CD8-positive, alpha-beta memory T cell (primary cell): ENCODE measurements at regions not wholly inside any gene's neighbourhood (a gene's known extent, or its start where the extent isn't known, plus 50 kb on each side); places are given as distances from the start of the nearest gene placed in this dataset.

Experiments
- CTCF ChIA-PET: fragments of 350-600 bp; sonication (Branson Sonifier 250); formaldehyde crosslinking; loops from one replicate; lab custom pipeline; 2021; ENCODE audit warnings: antibody characterized with exemption; lab: Charles Lee
- POLR2A ChIA-PET: fragments of 350-600 bp; sonication (Branson Sonifier 250); formaldehyde crosslinking; loops from one replicate; lab custom pipeline; 2021; ENCODE audit warnings: antibody characterized with exemption; lab: Charles Lee
- DNase-seq, 5 donors: peaks; one replicate each; pipeline versions ENCODE4 v3.0.0 to v3.0.0-alpha.2; 2020 to 2022; ENCODE audit warnings: mixed read lengths in 1 of 5
- H3K27ac ChIP-seq: one replicate; pipeline ENCODE4 v1.7.0; 2013; ENCODE audit warnings: low read depth, mild to moderate bottlenecking, low read length, moderate library complexity
- H3K27me3 ChIP-seq: 2 replicates; pipeline ENCODE4 v1.7.0; 2013; ENCODE audit warnings: low read length, mild to moderate bottlenecking; ENCODE audit not compliant: insufficient read depth, poor library complexity, severe bottlenecking
- H3K36me3 ChIP-seq: 2 replicates; pipeline ENCODE4 v1.7.0; 2013; ENCODE audit warnings: mild to moderate bottlenecking, low read length, moderate library complexity; ENCODE audit not compliant: insufficient read depth
- H3K4me1 ChIP-seq: 2 replicates; pipeline ENCODE4 v1.7.0; 2013; ENCODE audit warnings: mild to moderate bottlenecking, low read length, moderate library complexity; ENCODE audit not compliant: insufficient read depth
- H3K4me3 ChIP-seq: 2 replicates; pipeline ENCODE4 v1.7.0; 2013; ENCODE audit warnings: mild to moderate bottlenecking, low read length
- H3K9me3 ChIP-seq: 2 replicates; pipeline ENCODE4 v1.7.0; 2013; ENCODE audit warnings: mild to moderate bottlenecking, low read length
- H3K27ac Mint-ChIP-seq, 8 donors: one replicate each; pipeline ENCODE4 v1.8.0; 2020 to 2021; ENCODE audit warnings: mixed read lengths in 8 of 8, mild to moderate bottlenecking in 6 of 8, inconsistent platforms in 3 of 8, moderate library complexity in 3 of 8
- H3K27me3 Mint-ChIP-seq, 2 donors: one replicate each; pipeline ENCODE4 v1.8.0; 2020 to 2021; ENCODE audit warnings: mixed read lengths in 2 of 2, mild to moderate bottlenecking in 1 of 2, moderate library complexity in 1 of 2
- H3K36me3 Mint-ChIP-seq, 3 donors: one replicate each; pipeline ENCODE4 v1.8.0; 2020 to 2021; ENCODE audit warnings: mixed read lengths in 3 of 3, inconsistent platforms in 1 of 3, mild to moderate bottlenecking in 1 of 3
- H3K4me1 Mint-ChIP-seq, 3 donors: one replicate each; pipeline ENCODE4 v1.8.0; 2020 to 2021; ENCODE audit warnings: mixed read lengths in 3 of 3, inconsistent platforms in 1 of 3, mild to moderate bottlenecking in 1 of 3
- H3K4me3 Mint-ChIP-seq, 7 donors: one replicate each; pipeline ENCODE4 v1.8.0; 2020 to 2021; ENCODE audit warnings: mixed read lengths in 7 of 7, mild to moderate bottlenecking in 6 of 7, moderate library complexity in 4 of 7, inconsistent platforms in 2 of 7
- H3K9me3 Mint-ChIP-seq, 5 donors: one replicate each; pipeline ENCODE4 v1.8.0; 2020 to 2022; ENCODE audit warnings: mixed read lengths in 5 of 5, mild to moderate bottlenecking in 3 of 5, moderate library complexity in 2 of 5, inconsistent platforms in 1 of 5

DNA sequence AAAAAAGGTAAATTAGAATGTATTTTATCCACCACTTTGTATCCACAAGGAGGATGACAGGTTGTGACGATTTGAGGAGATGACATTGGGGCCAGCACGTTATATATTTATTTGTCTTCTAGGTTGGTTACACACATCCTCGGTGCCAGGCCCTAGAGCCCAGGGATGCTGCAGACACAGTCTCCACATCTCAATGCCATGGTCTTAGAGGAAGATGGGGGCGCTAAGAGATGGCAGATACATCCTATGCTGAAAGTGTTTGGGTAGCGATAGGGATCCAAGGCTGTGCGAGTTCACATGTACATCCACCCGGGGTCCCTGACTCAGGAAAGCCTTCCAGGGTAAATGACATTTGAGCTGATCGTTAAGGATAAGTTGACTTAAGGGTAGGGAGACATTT lies 193.1 kb upstream of the GSC start:
- H3K36me3 ChIP-seq, result no peaks in the 10 kb centered on the region
- H3K27ac Mint-ChIP-seq, result no peak overlapping the region
- H3K36me3 Mint-ChIP-seq, result no peaks in the 10 kb centered on the region
- H3K4me1 ChIP-seq, result no peaks in the 10 kb centered on the region
- H3K4me1 Mint-ChIP-seq, result no peaks in the 10 kb centered on the region
- H3K27ac ChIP-seq, result no peak overlapping the region
- no peak overlapping the region for H3K4me3 Mint-ChIP-seq
- CTCF ChIA-PET, result no interaction called here
- H3K27me3 ChIP-seq, result no peaks in the 10 kb centered on the region
- no peak overlapping the region for H3K4me3 ChIP-seq
- H3K27me3 Mint-ChIP-seq, result peaks cover 5 to 33% of the 10 kb centered on the region in 2 donors
- peaks cover 0 to 1% (median 0%) of the 10 kb centered on the region in 5 donors for H3K9me3 Mint-ChIP-seq
- POLR2A ChIA-PET, result no interaction called here
- no peaks in the 10 kb centered on the region for H3K9me3 ChIP-seq
- DNase-seq, result no peak

DNA sequence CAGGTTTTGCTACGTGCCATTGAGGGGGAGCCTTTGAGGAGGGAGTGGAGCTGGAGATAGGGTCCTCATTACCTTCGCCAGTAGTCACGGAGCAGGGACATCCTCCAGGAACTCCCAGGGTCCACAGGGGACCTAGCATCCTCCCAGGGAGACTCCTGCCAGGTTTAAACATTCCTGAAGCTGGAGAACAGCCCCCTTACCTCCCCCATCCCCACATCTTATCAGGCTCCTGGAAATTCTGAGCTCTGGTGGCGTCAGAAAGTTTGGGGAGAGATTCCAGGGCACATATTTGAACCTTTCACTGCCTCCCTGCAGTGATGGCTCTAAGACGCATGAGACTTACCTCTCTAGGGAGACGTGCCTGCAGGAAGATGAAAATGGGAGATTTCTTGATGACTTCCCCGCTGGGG lies 192.3 kb upstream of the GSC start:
- Mint-ChIP-seq H3K27ac (no peak overlapping the region), H3K36me3 (no peaks in the 10 kb centered on the region), H3K9me3 (no peaks in the 10 kb centered on the region), H3K4me1 (no peaks in the 10 kb centered on the region), H3K4me3 (no peak overlapping the region), H3K27me3 (peaks cover 1 to 36% of the 10 kb centered on the region in 2 donors)
- no peaks in the 10 kb centered on the region for H3K9me3 ChIP-seq
- CTCF ChIA-PET, result no interaction called here
- no peaks in the 10 kb centered on the region for H3K4me1 ChIP-seq
- no peak overlapping the region for H3K27ac ChIP-seq
- DNase-seq, result no peak
- no peaks in the 10 kb centered on the region for H3K36me3 ChIP-seq
- no peak overlapping the region for H3K4me3 ChIP-seq
- no peaks in the 10 kb centered on the region for H3K27me3 ChIP-seq
- POLR2A ChIA-PET, result no interaction called here

DNA sequence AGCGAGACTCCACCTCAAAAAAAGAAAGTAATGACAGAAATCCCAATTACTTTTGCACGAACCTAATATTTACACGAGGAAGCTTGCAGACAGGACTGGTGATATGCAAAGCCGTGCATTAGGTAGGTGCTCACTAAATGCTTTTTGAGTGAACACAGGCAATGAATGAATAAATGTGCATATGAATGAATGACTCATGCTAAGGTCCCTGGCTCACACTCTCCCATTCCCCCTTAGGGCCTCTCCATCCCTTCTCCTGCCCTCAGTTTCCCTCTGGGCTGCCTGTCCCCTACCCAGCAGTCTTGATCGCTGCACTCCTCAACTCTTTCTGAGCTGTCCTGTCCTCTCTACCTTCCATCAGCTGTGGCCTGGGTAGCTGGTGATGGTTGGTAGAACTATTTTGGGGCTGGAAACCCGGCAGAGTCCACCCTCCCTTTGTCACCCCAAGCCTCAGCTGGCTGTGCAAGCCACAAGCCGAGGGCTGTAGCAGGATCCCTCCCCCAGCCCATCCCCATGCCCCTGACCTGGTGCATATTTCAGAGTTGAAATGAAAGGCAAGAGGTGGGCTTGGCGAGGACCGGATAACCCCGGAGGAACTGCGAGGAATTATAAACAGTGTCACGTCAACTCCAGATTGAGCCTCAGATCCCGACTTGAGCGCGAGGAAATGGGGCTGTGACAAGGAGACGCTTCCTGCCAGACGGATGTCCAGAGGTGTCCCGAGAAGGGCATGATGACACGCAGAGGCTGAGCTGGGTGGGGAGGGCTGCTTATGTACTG lies 191.7 kb upstream of the GSC start:
- Mint-ChIP-seq H3K4me3 (no peak overlapping the region), H3K27me3 (peaks cover 3 to 36% of the 10 kb centered on the region in 2 donors), H3K36me3 (no peaks in the 10 kb centered on the region), H3K9me3 (no peaks in the 10 kb centered on the region), H3K4me1 (no peaks in the 10 kb centered on the region), H3K27ac (no peak overlapping the region)
- Histone ChIP-seq H3K4me1 (no peaks in the 10 kb centered on the region), H3K4me3 (no peak overlapping the region), H3K9me3 (no peaks in the 10 kb centered on the region), H3K36me3 (no peaks in the 10 kb centered on the region), H3K27me3 (no peaks in the 10 kb centered on the region), H3K27ac (no peak overlapping the region)
- CTCF ChIA-PET, result no interaction called here
- POLR2A ChIA-PET, result no interaction called here
- DNase-seq, result no peak

DNA sequence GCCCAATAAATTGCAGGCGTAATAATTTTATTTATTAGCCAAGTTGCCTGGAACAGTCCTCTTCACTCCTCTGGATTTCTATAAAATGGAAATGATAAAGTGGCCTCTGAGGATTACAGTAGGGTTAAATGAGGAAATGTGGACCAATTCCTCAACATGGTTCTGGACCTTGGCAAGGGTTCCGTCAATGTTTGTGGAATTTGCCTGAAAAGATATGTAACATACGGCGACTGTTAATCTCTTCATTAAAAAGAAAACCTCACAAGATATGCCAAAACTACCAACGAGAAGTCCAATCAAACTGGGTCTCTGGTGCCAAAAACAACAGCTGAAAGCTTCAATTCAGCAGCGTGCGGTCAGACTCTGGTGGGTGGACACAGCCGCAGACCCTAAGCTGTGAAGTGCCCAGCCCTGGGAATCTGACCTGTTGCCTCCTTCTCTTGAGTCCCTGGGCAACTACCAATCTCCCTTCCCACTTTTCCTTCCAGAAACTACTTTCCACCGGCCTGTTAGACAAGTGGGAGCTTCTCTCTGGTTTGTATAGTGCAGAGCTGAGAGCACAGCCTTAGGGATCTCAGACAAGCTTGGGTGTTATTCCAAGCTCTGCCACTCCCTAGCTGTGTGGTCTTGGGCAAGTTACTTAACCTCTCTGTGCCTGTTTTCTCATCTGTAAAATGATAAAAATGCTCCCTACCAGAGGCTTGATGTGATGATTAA lies 190.5 kb upstream of the GSC start:
- Mint-ChIP-seq H3K4me1 (no peaks in the 10 kb centered on the region), H3K27ac (no peak overlapping the region), H3K4me3 (no peak overlapping the region), H3K36me3 (no peaks in the 10 kb centered on the region), H3K9me3 (no peaks in the 10 kb centered on the region), H3K27me3 (peaks cover 5 to 28% of the 10 kb centered on the region in 2 donors)
- no peak overlapping the region for H3K27ac ChIP-seq
- H3K27me3 ChIP-seq, result no peaks in the 10 kb centered on the region
- no peaks in the 10 kb centered on the region for H3K9me3 ChIP-seq
- ChIA-PET POLR2A (no interaction called here), CTCF (no interaction called here)
- DNase-seq, result no peak
- H3K4me1 ChIP-seq, result no peaks in the 10 kb centered on the region
- no peaks in the 10 kb centered on the region for H3K36me3 ChIP-seq
- no peak overlapping the region for H3K4me3 ChIP-seq

DNA sequence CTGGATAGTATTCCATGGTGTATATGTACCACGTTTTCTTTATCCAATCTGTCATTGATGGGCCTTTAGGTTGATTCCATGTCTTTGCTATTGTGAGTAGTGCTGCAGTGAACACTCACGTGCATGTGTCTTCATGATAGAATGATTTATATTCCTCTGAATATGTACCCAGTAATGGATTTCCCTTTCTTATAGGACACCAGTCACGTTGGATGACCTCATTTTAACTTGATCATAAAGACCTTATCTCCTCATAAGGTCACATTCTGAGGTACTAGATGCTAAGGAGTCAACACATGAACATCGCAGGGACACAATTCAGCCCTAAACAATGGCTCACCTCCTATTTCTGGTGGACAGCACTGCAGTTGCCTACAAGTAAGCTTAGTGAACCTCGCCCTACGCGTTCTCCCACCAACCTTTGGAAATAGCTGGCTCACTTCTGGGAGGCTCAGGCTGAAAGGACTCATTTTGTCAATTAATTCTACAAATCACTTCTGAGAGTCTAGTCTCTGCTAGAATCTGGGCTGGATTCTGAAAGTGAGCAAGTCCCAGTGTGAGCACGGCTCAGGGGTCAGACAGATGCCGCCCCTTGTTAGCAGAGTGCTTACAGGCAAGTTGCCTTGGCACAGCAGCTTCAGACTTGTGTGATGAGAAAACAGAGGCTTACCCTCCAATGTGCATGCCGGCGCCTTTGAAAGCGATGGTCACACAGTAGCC lies 183.8 kb upstream of the GSC start:
- Histone ChIP-seq H3K27ac (no peak overlapping the region), H3K36me3 (no peaks in the 10 kb centered on the region), H3K9me3 (no peaks in the 10 kb centered on the region), H3K4me1 (no peaks in the 10 kb centered on the region), H3K27me3 (no peaks in the 10 kb centered on the region), H3K4me3 (no peak overlapping the region)
- ChIA-PET CTCF (no interaction called here), POLR2A (no interaction called here)
- H3K9me3 Mint-ChIP-seq, result no peaks in the 10 kb centered on the region
- H3K27me3 Mint-ChIP-seq, result peaks cover 6 to 9% of the 10 kb centered on the region in 2 donors
- no peak for DNase-seq
- H3K27ac Mint-ChIP-seq, result no peak overlapping the region
- peaks cover 0 to 1% (median 0%) of the 10 kb centered on the region in 3 donors for H3K36me3 Mint-ChIP-seq
- no peak overlapping the region for H3K4me3 Mint-ChIP-seq
- H3K4me1 Mint-ChIP-seq, result no peaks in the 10 kb centered on the region

DNA sequence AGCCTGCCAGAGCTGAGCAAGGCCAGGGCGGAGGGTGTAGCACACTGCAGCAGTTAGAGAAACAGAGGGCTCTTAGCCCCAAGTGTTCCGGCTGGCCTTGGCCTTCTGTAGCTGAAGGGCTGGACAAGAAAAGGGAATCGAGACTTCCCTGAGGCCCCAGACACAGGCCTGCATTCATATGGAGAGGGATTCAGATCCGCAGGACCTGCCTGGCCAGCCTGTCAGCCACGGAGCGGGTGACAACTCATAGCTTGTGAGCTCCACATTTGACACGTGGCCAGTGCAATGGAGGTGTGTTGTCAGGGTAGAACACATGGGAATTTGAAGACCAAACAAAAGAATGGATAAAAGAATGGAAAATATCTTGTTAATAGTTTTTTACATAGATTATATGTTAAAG lies 182.2 kb upstream of the GSC start:
- Histone ChIP-seq H3K9me3 (no peaks in the 10 kb centered on the region), H3K4me3 (no peak overlapping the region), H3K27ac (no peak overlapping the region), H3K36me3 (no peaks in the 10 kb centered on the region), H3K4me1 (peaks cover 2% of the 10 kb centered on the region), H3K27me3 (no peaks in the 10 kb centered on the region)
- Mint-ChIP-seq H3K36me3 (peaks cover 0 to 1% (median 0%) of the 10 kb centered on the region in 3 donors), H3K27ac (no peak overlapping the region), H3K27me3 (peaks cover 0 to 6% of the 10 kb centered on the region in 2 donors), H3K9me3 (peaks cover 0 to 7% (median 0%) of the 10 kb centered on the region in 5 donors), H3K4me1 (peaks cover 0 to 4% (median 0%) of the 10 kb centered on the region in 3 donors), H3K4me3 (no peak overlapping the region)
- DNase-seq, result no peak
- ChIA-PET CTCF (no interaction called here), POLR2A (no interaction called here)

DNA sequence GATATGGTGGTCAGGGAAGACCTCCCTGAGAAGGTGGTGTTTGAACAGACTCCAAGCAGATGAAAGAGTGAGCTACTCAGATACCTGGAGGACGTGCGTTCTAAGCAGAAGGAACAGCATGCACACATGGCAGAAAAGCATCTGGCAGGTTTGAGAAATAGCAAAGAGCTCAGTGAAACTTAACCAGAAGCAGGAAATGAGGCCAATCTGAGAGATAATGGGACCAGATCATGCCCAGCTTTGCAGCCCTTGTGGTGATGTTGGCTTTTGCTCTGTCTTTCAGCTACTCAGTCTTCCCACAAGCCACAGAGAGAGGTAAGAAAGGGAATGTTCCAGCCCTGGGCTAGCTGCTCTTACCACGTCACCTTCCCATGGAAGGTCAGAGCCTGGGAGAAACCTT lies 176.3 kb upstream of the GSC start:
- DNase-seq, result peak in 4 of 5 donors; percentile 7 to 51 (median 26)
- H3K27ac ChIP-seq, result peak overlapping the region; percentile 61
- peak overlapping the region; percentile 37 to 85 (median 59) for H3K4me3 Mint-ChIP-seq
- no peaks in the 10 kb centered on the region for H3K27me3 ChIP-seq
- peaks cover 10 to 43% (median 14%) of the 10 kb centered on the region in 3 donors for H3K4me1 Mint-ChIP-seq
- no peaks in the 10 kb centered on the region for H3K9me3 ChIP-seq
- ChIA-PET CTCF (interaction anchor here (0.7 to 0.9 kb wide), 3 partner anchors 11 to 173 kb away, joined by 3 read pairs; no protein-coding TSS in a partner anchor), POLR2A (interaction anchor here (0.6 to 0.7 kb wide), 2 partner anchors 74 to 212 kb away, joined by 3 read pairs; partner anchors contain the start of gene DICER1)
- no peaks in the 10 kb centered on the region for H3K36me3 ChIP-seq
- no peaks in the 10 kb centered on the region for H3K36me3 Mint-ChIP-seq
- H3K4me3 ChIP-seq, result no peak overlapping the region
- peaks cover 0 to 7% (median 0%) of the 10 kb centered on the region in 5 donors for H3K9me3 Mint-ChIP-seq
- H3K27me3 Mint-ChIP-seq, result peaks cover 0 to 4% of the 10 kb centered on the region in 2 donors
- H3K27ac Mint-ChIP-seq, result peak overlapping the region; percentile 79 to 100 (median 96)
- peaks cover 21% of the 10 kb centered on the region for H3K4me1 ChIP-seq
